B cell (primary cell): ENCODE measurements at regions not wholly inside any gene's neighbourhood (a gene's known extent, or its start where the extent isn't known, plus 50 kb on each side); places are given as distances from the start of the nearest gene placed in this dataset.

ENCODE experiments used
- ATAC-seq: fragments of 200-7000 bp; cut with Tn5 transposase; one replicate; pipeline ENCODE4 v1.10.0; 2021; ENCODE audit warnings: low read depth, mild to moderate bottlenecking, moderate number of reproducible peaks, moderate library complexity
- CTCF ChIA-PET: fragments of 350-600 bp; sonication (Branson Sonifier 250); formaldehyde crosslinking; loops from one replicate; lab custom pipeline; 2021; ENCODE audit warnings: antibody characterized with exemption, inconsistent platforms; lab: Charles Lee
- POLR2A ChIA-PET: fragments of 350-600 bp; sonication (Branson Sonifier 250); formaldehyde crosslinking; loops from one replicate; lab custom pipeline; 2021; ENCODE audit warnings: antibody characterized with exemption; lab: Charles Lee
- DNase-seq: peaks from one replicate; pipeline ENCODE4 v3.0.0; 2013
- H2AFZ ChIP-seq: 2 replicates; pipeline ENCODE4 v1.6.1; 2012; ENCODE audit warnings: mild to moderate bottlenecking, low read depth, low read length; ENCODE audit not compliant: insufficient read depth, poor library complexity, severe bottlenecking
- H3K27ac ChIP-seq, 2 donors: 1 replicate in 1 of 2; 2 replicates in 1 of 2; pipeline ENCODE4 v1.5.1; 2012 to 2013; ENCODE audit warnings: low read length in 2 of 2, mild to moderate bottlenecking in 2 of 2, moderate library complexity in 1 of 2
- H3K27me3 ChIP-seq, 4 experiments: fragments of 200-600 bp in 1 of 4; sonication (generic) in 1 of 4; replicated peaks in 1 of 4; 1 replicate in 2 of 4; 2 replicates in 2 of 4; pipeline versions ENCODE4 v1.6.1 to v1.7.0; 2013 to 2016; ENCODE audit warnings: low read length in 3 of 4, mild to moderate bottlenecking in 2 of 4, mixed read lengths in 1 of 4, moderate library complexity in 1 of 4; ENCODE audit not compliant: insufficient read depth in 4 of 4, control insufficient read depth in 3 of 4; ENCODE audit errors: control extremely low read depth in 1 of 4
- H3K36me3 ChIP-seq, 2 experiments: replicated peaks in 1 of 2; 1 replicate in 1 of 2; 2 replicates in 1 of 2; pipeline versions ENCODE4 v1.6.1 to v1.7.1; 2013; ENCODE audit warnings: low read length in 1 of 2; ENCODE audit not compliant: insufficient read depth in 2 of 2, control insufficient read depth in 1 of 2; ENCODE audit errors: control extremely low read depth in 1 of 2, extremely low read depth in 1 of 2
- H3K4me1 ChIP-seq, 2 donors: fragments of 200-600 bp in 1 of 2; sonication (generic) in 1 of 2; 1 replicate in 1 of 2; 2 replicates in 1 of 2; pipeline versions ENCODE4 v1.5.1 to v1.6.1; 2013 to 2017; ENCODE audit warnings: low read length in 2 of 2; ENCODE audit not compliant: control insufficient read depth in 2 of 2, insufficient read depth in 2 of 2
- H3K4me2 ChIP-seq: replicated peaks from 2 replicates; pipeline ENCODE3; 2012; ENCODE audit warnings: mild to moderate bottlenecking, low read depth, low read length; ENCODE audit not compliant: poor library complexity, severe bottlenecking
- H3K4me3 ChIP-seq, 5 experiments: fragments of 200-600 bp in 1 of 5; sonication (generic) in 1 of 5; 1 replicate in 3 of 5; 2 replicates in 2 of 5; pipeline versions ENCODE4 v1.5.1 to v1.7.0; 2011 to 2016; ENCODE audit warnings: low read length in 4 of 5, mild to moderate bottlenecking in 4 of 5, low read depth in 2 of 5, control low read depth in 1 of 5, moderate library complexity in 1 of 5; ENCODE audit not compliant: insufficient read depth in 1 of 5; ENCODE audit errors: control extremely low read depth in 1 of 5, extremely low read depth in 1 of 5
- H3K79me2 ChIP-seq: fragments of 200-600 bp; sonication (generic); one replicate; pipeline ENCODE4 v1.6.0; 2016; ENCODE audit warnings: low read length; ENCODE audit not compliant: control insufficient read depth, insufficient read depth
- H3K9ac ChIP-seq: fragments of 200-600 bp; sonication (generic); 2 replicates; pipeline ENCODE4 v1.6.1; 2017; ENCODE audit warnings: mild to moderate bottlenecking, low read length, moderate library complexity
- H3K9me3 ChIP-seq, 3 donors: one replicate each; pipeline versions ENCODE4 v1.6.1 to v1.7.1; 2013; ENCODE audit warnings: low read length in 2 of 3; ENCODE audit not compliant: control insufficient read depth in 2 of 3, insufficient read depth in 1 of 3; ENCODE audit errors: control extremely low read depth in 1 of 3
- H4K20me1 ChIP-seq: 2 replicates; pipeline ENCODE4 v1.6.0; 2012; ENCODE audit warnings: mild to moderate bottlenecking, low read length; ENCODE audit not compliant: insufficient read depth, control insufficient read depth, poor library complexity, severe bottlenecking
- H3K27ac Mint-ChIP-seq: one replicate; pipeline ENCODE4 v1.8.0; 2021; ENCODE audit warnings: mixed read lengths
- H3K27me3 Mint-ChIP-seq: one replicate; pipeline ENCODE4 v1.8.0; 2021; ENCODE audit warnings: mixed read lengths
- H3K4me1 Mint-ChIP-seq: one replicate; pipeline ENCODE4 v1.8.0; 2021; ENCODE audit warnings: mixed read lengths
- H3K4me3 Mint-ChIP-seq: one replicate; pipeline ENCODE4 v1.8.0; 2021; ENCODE audit warnings: mixed read lengths
- H3K9me3 Mint-ChIP-seq: one replicate; pipeline ENCODE4 v1.8.0; 2022; ENCODE audit warnings: mixed read lengths; ENCODE audit not compliant: insufficient read depth
- EZH2 ChIP-seq: IDR thresholded peaks from 2 replicates; pipeline ENCODE4 v1.6.1; 2012; ENCODE audit warnings: borderline replicate concordance, low read depth, mild to moderate bottlenecking, moderate library complexity, low read length; ENCODE audit not compliant: insufficient read depth, poor library complexity, severe bottlenecking
- WGBS: methylation state at CpG from one replicate; pipeline ENCODE4 v1.1.5; 2013; ENCODE audit warnings: missing lambda C conversion rate; ENCODE audit not compliant: insufficient coverage; 5-methylcytosine and 5-hydroxymethylcytosine counted together
- intact Hi-C: fragments of 100-400 bp; cut with micrococcal nuclease; formaldehyde crosslinking; loops from one replicate; pipeline ENCODE4 v1.10.0; 2022
- TF ChIP-seq, protein P1 (sequence below): fragments of 200-600 bp; IDR thresholded peaks from one replicate; pipeline ENCODE4 v1.8.0; 2022; ENCODE audit warnings: antibody characterized with exemption, mild to moderate bottlenecking

DNA sequence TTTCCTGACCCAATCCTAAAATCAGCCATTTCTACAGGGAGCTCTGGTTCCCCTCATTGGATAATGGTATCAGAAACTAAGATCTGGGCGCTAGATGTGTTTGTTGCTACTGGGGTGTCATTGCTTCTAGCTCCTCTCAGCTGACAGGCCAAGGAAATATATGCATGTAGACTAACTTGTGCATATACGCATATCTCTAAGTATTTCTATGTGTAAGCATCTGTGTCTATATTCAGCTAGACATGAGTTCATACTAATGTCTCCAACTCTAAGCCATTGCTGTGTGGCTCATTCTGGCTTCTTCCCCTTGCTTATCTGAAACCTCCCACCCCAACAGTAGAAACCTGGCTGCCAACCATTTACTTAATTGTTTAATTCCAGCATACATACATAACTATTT is 130.3 kb upstream of the MAGI3 start:
- no peaks in the 10 kb centered on the region for H3K36me3 ChIP-seq
- no peak overlapping the region for H3K4me3 ChIP-seq
- Mint-ChIP-seq H3K9me3 (no peaks in the 10 kb centered on the region), H3K27me3 (peaks cover 26% of the 10 kb centered on the region), H3K4me1 (no peaks in the 10 kb centered on the region), H3K27ac (no peak overlapping the region), H3K4me3 (no peak overlapping the region)
- POLR2A ChIA-PET: no interaction called here
- DNase-seq (no peak), ATAC-seq (no peak)
- no peaks in the 10 kb centered on the region for H4K20me1 ChIP-seq
- intact Hi-C loops: no loop called here
- TF ChIP-seq, protein P1, sequence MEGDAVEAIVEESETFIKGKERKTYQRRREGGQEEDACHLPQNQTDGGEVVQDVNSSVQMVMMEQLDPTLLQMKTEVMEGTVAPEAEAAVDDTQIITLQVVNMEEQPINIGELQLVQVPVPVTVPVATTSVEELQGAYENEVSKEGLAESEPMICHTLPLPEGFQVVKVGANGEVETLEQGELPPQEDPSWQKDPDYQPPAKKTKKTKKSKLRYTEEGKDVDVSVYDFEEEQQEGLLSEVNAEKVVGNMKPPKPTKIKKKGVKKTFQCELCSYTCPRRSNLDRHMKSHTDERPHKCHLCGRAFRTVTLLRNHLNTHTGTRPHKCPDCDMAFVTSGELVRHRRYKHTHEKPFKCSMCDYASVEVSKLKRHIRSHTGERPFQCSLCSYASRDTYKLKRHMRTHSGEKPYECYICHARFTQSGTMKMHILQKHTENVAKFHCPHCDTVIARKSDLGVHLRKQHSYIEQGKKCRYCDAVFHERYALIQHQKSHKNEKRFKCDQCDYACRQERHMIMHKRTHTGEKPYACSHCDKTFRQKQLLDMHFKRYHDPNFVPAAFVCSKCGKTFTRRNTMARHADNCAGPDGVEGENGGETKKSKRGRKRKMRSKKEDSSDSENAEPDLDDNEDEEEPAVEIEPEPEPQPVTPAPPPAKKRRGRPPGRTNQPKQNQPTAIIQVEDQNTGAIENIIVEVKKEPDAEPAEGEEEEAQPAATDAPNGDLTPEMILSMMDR: no peak
- TF ChIP-seq EZH2: no peak
- no peaks in the 10 kb centered on the region for H3K79me2 ChIP-seq
- CTCF ChIA-PET: no interaction called here
- no CpG with 5 or more reads among the region's 2 CpGs for WGBS
- no peaks in the 10 kb centered on the region for H3K4me1 ChIP-seq
- no peaks in the 10 kb centered on the region for H3K9me3 ChIP-seq
- H2AFZ ChIP-seq: no peak overlapping the region
- no peak overlapping the region for H3K27ac ChIP-seq
- H3K27me3 ChIP-seq: no peaks in the 10 kb centered on the region
- H3K9ac ChIP-seq: no peak overlapping the region
- H3K4me2 ChIP-seq: no peak overlapping the region

- POLR2A ChIA-PET: no interaction called here
Observed at GRCh38 chr1:113265196-113265595, 125.1 kb upstream of the MAGI3 start.

More at GRCh38 chr1:113265196-113265595, 125.1 kb upstream of the MAGI3 start:
- H3K4me1 Mint-ChIP-seq: no peaks in the 10 kb centered on the region
- Histone ChIP-seq H3K4me2 (no peak overlapping the region), H3K4me1 (no peaks in the 10 kb centered on the region), H3K4me3 (no peak overlapping the region), H3K27ac (no peak overlapping the region), H3K9me3 (peaks cover 0 to 5% (median 0%) of the 10 kb centered on the region in 3 donors), H4K20me1 (no peaks in the 10 kb centered on the region), H3K9ac (no peak overlapping the region), H3K27me3 (no peaks in the 10 kb centered on the region), H3K36me3 (no peaks in the 10 kb centered on the region), H3K79me2 (no peaks in the 10 kb centered on the region), H2AFZ (no peak overlapping the region)
- CTCF ChIA-PET: no interaction called here
- no peak overlapping the region for H3K4me3 Mint-ChIP-seq
- DNase-seq: no peak
- intact Hi-C loops: no loop called here
- 69% methylated on average over 2 of the region's 2 CpGs for WGBS
- no peak overlapping the region for H3K27ac Mint-ChIP-seq
- H3K9me3 Mint-ChIP-seq: no peaks in the 10 kb centered on the region
- TF ChIP-seq, protein P1: no peak
- no peak for TF ChIP-seq EZH2
- H3K27me3 Mint-ChIP-seq: peaks cover 17% of the 10 kb centered on the region
- no peak for ATAC-seq
